GM23338 (cell line): ENCODE measurements at regions not wholly inside any gene's neighbourhood (a gene's known extent, or its start where the extent isn't known, plus 50 kb on each side); places are given as distances from the start of the nearest gene placed in this dataset.

Experiments
- CREB1 ChIP-seq: fragments of 250-450 bp; sonication (Bioruptor Pico); IDR thresholded peaks from 2 replicates; pipeline ENCODE4 v1.5.0; 2020; ENCODE audit warnings: low read depth, mild to moderate bottlenecking, moderate library complexity
- CTCF ChIP-seq, 2 experiments: fragments of 200-600 bp in 1 of 2; sonication (generic) in 1 of 2; conservative IDR thresholded peaks; 2 replicates each; pipeline versions ENCODE4 v1.5.1 to v1.6.1; 2016 to 2017; ENCODE audit warnings: antibody characterized with exemption in 2 of 2, low read depth in 2 of 2, mild to moderate bottlenecking in 2 of 2, moderate library complexity in 1 of 2
- EZH2 ChIP-seq: fragments of 200-600 bp; sonication (generic); IDR thresholded peaks from one replicate; pipeline ENCODE4 v1.8.0; 2017; ENCODE audit warnings: antibody characterized with exemption, mild to moderate bottlenecking, low read depth; ENCODE audit not compliant: unreplicated experiment
- REST ChIP-seq: IDR thresholded peaks from one replicate; pipeline ENCODE4 v1.6.1; 2018; ENCODE audit warnings: antibody characterized with exemption; ENCODE audit not compliant: unreplicated experiment

DNA sequence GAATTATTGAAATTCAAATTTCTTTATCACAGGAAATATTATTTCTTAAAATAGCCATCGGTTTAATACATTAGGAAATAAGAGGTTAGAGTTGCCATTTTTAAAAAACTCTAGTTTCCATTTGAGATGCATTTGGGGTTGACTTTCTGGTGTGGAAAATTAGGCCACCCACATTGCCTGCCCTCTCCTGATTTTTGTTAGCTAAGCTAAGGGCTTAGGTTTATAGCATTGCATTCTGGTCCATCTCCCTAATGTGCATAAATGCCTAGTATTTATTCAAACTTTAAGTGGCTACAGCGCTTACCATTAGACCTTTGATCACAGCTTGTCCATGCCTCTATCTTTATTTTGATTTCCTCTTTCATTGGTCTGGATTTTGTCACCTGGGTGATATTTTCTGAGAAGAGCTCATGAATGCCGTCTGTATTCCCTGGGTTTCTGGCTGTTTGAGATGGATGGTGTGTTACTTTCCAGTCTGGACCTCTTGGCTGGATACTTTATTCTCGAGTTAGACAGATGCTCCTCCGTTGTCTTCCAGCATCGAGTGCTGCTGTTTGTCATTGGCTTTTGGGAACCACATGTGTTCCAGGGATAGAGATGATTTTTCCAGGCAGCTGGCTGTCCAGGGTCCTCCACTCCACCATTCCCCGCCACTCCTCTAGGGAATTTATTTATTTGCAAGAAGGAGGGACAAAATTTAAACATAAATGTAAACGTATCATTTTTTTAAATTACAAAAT lies 120.3 kb downstream of the KATNIP start:
- no peak for TF ChIP-seq CTCF (conservative IDR thresholded peaks at IDR 0.05; ENCODE audit: low read depth in 2 of 2)
- TF ChIP-seq REST, result no peak
- no peak for TF ChIP-seq EZH2
- TF ChIP-seq CREB1 (CRISPR knock-in tag), result no peak
